Ureter (tissue), 1 donor: ENCODE measurements at regions not wholly inside any gene's neighbourhood (a gene's known extent, or its start where the extent isn't known, plus 50 kb on each side); places are given as distances from the start of the nearest gene placed in this dataset.

Source experiments
- DNase-seq: peaks from one replicate; pipeline ENCODE4 v3.0.0-alpha.2; 2020; ENCODE audit warnings: low spot score
- donor health status: DM: yes; HTN: yes; CAD: no.

DNA sequence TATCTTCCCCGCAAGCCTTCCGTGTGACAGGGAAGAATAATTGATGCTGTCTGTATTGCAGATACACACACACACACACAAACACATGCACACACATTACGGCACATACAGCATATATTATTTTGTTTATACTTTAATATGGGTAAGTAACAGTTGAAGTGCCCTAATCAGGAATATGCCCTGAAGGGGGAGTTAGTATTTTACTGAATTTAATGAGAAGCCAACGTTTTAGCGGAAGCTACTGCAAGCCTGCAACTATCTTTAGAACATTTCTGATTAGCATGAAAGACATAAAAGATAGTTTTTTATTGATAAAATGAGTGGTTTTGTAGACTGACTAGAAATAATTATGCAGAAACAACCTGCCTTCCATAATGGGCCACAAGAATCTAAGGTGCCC lies 296.6 kb upstream of the SLCO3A1 start:
- no peak for DNase-seq

DNA sequence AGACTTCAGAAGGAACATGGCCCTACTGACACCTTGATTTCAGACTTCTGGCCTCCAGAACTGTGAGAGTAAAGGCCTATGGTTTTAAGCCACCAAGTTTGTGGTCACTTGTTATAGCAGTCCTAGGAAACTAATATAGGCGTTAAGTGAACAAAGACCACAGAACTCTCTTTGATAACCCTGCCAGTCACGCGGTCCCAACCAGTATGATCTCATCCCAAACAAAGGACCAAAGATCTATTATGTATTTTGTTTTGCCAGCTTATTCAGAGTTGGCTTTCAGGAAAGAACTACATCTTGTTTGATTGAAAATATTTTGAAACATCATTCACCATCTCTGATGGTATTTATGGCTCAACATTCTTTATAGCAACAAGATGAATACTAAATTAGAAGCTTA lies 294.4 kb upstream of the SLCO3A1 start:
- no peak for DNase-seq

DNA sequence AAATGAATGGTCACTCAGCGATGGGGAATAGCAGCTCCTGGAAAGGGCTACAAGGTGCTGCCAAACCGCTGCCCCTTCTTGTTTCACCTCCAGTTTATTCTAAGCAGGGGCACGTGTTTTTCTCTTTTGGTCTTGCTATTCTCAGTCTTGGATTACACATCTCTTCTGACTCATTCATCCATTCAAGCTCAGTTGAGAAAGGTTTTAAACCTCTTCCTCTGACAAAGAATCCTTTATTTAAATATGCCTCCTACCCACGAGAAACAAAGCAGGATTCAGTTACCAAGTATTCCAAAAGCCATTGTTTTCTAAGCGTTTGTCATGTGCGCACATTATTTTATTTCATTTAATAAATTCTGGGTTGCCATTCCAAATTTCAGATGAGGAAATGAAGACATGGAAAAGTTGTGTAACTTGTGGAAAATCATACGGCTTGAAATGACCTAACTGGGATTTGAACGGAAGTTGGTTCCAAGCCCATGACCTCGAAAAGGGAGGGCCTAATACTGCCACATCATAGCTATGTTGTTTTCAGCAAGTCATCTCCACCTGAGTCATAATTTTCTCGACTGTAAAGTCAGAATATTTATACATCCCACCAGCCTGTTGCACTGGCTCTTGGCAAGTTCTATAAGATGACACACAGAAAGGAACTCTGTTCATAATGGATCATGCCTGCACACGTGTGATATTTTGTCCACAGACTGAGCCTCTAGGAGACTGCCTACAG lies 292.0 kb upstream of the SLCO3A1 start:
- no peak for DNase-seq

DNA sequence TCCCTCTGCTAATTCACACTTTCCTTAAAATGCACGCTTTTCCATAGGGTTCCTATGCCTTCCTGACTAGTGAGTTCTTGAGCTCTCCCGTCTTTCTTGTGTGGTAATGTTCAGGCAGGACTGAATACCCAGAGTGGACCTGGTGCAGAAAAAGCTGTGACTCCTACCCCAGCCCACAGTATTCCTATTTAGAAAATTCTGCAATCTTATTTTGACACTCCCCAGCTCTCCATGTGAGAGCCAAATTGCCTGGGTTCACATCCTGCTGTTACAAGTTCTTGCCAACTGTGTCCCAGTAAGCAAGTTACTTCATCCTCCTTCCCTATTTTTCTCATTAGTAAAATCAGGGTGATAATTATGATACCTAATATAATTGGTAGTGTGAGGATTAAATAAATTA lies 290.8 kb upstream of the SLCO3A1 start:
- no peak for DNase-seq

DNA sequence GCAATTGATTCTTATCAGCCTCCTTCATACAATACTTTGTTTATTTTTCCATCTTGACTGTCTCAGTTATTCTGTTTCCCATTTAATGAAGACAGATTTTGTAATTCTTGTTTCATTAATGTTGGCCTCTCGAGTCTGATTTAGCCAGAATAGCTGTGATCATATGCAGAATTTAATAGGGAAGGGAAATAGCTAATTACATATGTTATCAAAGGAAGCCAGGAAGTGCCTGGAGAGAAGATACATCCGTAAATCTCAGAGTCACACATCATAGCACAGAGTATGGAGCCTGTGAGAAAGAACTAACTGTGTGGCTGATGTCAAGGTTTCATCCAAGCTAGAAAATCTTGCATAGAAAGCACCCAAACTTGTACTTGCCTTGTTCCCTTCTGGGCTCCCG lies 288.9 kb upstream of the SLCO3A1 start:
- DNase-seq = no peak

DNA sequence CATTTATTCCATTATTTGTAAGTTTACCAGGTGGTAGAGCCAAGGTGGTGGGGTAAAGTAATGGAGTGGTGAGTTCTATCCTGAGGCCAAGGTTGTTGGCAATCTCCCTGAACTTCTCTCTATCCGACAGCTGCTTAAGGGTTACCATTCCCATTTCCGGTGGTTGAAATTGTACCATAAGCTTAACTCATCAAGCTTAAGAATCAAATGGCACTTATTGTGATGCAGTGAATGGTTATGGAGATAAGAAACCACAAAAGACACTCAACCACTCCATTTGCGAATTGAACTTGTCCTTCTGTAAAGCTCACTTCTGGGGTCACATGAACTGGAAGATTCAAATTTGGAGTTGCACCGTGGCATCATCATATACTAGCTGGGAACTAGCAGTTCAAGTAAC lies 287.4 kb upstream of the SLCO3A1 start:
- no peak for DNase-seq

DNA sequence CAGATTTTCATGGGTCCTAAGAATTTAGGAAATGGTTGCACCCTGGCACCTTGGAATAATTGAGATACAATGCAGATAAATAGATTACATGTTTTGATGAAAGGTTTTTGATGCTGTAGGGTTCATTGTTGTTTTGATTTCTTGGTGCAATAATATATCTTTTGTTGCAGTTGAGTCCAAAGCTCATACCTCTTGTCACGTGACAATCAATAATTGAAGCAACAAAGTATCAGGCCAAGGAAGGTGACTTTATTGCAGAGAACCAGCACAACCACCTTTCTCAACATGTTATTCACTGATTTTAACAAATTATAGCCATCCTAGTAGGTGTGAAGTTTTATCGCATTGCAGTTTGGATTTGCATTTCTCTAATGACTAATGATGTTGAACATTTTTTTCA lies 285.5 kb upstream of the SLCO3A1 start:
- DNase-seq = no peak

DNA sequence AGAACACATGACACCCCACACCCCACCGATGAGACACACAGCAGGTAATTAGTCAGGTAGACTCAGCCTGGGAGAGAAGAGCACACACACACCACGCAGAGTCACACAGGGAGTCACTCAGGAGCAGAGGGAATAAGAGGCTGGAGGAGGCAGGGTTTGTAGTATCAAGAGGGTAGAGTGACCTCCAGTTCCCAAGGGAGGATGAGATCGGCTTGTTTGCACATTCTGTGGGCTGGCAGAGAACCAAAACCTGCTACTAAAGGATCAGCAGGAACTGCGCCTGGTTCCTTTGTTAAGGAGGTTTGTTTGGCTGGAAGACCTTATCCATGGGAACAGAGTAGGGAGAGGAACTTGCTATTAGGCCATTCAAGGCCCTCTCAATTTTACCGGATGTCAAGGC lies 281.4 kb upstream of the SLCO3A1 start:
- no peak for DNase-seq

DNA sequence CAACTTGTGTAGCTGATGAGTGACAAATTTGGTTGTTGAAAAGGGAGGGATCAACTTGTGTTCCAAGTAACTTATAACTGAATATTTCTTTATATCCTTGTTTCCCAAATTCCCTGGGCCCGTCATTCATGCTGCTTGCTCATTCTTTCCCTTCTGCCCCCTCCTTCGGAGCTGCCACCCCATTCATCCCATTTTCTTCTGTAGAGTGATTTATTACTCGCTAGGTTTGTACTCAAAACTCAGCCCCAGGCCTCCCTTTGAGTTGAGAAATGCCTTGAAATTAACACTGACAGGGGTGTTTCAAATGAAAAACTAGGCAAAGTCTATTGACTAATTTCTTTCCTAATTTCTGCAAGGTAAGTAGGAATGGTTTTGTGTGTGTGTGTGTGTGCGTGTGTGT lies 277.4 kb upstream of the SLCO3A1 start:
- DNase-seq = no peak

DNA sequence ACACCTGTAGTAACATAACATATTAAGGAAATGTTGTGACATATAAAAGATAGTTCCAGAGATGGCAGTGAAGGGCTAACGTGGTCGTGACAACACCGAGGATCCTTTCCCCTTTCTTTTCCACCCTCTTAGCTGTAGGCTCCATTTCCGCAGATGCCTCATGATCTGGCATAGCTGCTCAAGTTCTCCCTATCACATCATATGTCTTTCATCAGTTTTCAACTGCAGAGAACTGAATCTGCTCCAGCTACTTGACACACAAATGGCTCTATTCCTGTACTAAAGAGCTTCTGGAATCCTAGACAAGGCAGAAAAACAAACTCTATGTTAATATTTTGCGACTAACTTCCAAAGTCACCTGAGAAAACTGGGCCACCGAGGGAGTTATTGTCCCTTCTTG lies 275.0 kb upstream of the SLCO3A1 start:
- DNase-seq = no peak

DNA sequence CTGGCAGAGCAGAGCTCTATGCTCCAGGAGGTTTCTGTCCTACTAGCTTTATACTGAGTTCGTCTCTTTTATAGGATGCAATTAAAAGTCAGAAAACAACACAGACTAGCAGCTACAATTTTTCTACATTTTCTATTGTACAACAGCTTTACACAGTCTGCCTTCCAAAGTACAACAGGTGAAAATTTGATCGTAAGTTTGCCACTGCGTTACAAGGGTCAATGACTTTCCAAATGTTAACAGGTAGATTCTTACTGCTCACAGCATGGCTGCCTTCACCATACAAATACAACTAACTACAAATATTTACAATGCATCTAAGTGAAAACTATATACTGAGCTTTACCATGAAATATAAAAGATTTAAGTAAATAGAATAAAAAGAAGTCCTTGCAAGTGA lies 268.6 kb upstream of the SLCO3A1 start:
- DNase-seq = no peak

DNA sequence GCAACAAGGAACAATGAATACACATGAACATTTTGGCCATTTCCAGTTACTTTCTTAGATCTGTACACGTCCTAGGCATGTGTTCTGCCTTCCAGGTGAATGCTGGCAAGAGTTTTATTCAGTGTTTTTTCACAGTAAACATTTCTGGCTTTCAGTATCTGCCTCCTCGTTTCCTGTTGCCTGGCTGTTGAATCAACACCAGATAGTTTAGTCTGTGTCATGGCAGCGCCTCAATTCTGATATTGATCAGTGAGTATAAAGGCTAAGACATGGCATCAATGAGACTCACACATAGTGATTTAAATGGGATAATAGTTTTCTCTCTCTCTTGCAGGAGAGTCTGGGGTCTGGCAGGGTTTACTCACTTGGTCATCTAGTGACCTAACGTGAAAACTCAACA lies 266.9 kb upstream of the SLCO3A1 start:
- DNase-seq = no peak

DNA sequence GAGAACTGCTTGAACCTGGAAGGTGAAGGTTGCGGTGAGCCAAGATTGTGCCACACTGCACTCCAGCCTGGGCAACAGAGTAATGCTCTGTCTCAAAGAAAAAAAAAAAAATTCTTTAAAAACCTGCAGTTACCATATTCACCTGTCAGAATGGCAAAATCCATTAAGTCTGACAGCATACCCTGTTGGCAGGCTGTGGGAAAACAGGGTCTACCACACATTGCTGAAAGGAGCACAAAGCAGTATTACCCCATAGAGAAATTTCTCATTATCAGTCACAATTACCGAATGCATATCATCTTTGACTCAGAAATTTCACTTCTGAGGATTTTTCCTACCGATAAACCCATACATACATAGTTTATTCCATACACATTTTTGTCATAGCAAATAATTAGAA lies 264.1 kb upstream of the SLCO3A1 start:
- no peak for DNase-seq

DNA sequence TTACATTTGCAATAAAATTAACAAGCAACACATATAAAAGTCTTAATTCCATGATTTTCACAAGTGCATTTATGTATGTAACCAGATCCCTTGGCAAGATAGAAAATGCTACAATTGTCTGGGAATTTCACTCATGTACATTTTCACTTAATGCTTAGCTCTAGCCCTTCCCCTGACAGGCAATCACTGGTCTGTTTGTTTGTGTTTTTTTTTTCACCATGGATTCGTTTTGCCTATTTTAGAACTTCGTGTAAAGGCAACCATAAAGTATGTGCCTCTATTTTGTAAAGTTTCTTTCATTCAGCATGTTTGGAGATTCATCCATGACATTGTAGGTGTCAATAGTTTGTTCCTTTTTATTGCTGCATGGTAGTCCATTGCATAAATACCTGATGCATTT lies 260.9 kb upstream of the SLCO3A1 start:
- no peak for DNase-seq

DNA sequence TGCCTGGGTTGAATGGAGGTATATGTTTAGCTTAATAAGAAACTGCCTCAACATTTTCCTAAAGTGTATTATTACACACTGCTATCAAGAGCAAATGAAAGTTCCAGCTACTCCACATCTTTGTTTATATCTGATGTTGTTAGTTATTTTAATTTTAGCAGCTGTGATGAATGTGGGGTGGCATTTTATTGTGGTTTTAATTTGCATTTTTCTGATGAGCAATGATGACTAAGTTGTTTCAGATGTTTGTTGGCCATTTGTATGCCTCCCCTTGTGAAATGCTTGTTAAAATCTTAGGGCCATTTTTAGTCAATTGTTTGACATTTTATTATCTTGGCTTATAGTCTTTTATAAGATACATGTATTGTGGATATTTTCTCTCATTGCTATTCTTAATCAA lies 260.4 kb upstream of the SLCO3A1 start:
- no peak for DNase-seq

DNA sequence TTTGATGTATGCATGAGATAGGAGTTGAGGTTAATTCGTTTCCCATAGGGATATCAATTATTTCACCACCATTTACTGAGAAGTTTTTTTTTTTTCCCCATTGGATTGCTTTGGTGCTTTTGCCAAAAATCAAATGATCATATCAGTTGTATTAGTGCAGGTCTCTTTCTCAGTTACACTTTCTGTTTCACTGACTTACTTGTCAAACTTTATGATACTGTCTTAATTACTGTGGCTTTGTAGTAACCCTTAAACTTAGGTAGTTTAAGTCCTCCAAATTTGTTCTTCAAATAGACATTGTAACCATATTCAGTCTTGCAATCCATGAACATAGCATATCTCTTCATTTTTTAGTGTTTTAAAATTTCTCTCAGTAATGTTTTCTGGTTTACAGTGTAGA lies 259.9 kb upstream of the SLCO3A1 start:
- no peak for DNase-seq

DNA sequence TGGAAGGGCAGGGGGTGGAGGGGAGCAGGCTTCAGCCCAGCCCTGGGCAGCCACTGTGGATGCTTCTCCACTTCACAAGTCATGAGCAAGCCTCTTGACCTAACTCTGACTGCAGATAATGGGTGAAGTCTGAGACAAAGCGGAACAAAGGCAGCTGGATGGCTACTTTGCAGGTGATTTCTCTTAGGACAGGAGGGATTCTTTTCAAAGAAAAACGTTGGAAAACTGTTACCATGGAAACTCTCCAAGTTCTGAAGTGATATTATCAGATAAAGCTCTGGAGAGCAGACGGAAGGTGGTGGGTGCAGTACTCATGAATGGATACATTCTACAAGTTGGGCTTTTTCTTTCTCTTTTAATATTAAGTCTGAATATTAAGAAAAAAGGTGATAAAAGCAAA lies 254.2 kb upstream of the SLCO3A1 start:
- no peak for DNase-seq

DNA sequence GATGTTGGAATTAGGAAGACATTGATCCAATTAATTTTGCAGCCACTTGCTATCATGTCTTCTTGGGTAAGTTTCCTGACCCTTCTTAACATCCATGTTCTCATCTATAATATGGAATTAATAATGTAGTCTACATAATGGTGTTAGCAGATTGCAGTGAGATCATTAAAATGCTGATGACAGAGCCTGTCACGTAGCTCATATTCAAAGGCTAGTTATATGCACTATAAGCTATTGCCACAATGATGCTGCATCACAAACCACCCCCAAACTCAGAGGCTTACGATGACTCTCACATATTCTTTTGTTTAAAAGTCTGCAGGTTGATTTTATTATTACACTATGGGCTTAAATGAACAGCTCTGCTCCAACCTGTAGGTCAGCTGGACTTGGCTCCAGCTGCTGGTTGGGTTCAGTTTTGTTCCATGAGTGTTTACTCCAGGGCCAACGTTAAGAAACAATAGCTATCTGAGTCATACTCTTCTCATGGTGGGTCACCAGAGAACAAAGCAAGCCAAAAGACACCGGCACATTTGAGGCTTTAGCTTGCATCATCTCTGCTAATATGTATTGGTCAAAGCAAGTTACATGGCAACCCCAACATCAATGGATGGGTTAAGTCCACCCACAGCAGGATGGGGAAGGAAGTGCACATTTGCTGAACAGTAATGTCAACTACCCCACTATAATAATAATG lies 250.0 kb upstream of the SLCO3A1 start:
- no peak for DNase-seq

DNA sequence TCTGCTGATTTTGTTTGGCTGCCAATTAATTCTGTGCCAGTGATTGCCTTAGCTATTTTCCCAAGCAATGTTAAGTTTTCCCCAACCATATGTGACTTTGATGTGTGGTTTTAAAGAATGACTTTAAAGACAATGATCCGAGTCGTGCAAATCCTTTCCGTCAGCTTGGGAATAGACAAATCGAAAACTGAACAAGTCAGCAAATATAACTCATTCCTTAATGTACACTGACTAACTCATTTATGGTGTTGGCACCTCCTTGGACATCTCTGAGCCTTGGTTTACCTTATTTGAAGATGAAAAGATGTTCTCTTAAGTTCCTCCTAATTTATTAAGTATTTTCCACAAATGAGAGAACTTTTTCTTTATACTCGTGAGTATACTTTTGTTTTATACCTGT lies 249.4 kb upstream of the SLCO3A1 start:
- DNase-seq = no peak

DNA sequence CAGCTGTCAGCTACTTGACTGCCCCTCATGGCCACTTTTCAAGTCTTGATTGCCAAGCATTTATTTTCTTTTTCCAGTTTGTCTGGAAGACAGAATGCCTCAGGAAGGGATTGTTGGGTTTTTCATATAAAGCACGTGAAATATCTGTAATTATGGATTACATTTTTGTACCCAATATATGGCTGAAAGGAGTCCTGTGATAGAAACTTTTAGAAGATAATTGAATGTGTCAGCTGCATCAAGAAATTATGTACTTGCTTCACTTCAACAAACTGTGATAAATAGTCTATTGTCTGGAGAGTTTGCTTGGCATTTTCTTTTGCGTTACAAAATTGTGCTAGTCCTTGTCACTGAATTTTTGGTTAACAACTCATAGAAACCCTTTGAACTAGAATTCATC lies 247.9 kb upstream of the SLCO3A1 start:
- no peak for DNase-seq

DNA sequence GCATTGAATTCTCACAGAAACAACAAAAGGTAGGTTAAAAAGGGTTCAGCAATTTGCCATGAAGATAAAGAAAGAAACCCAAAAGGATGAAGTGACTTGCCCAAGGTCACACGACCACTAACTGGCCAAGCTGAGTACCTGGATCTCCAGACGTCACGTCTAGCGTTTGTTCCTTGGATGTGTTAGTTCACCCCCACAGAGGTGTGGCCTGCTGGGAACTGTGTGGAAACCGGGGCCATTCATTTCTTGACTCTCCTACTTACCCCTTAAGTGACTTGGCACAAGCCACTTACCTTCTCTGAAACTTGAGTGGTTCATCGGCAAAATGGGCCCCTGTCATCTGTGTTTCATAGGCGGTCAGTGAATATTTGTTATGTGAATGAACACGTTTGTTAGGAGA lies 244.3 kb upstream of the SLCO3A1 start:
- DNase-seq = no peak

DNA sequence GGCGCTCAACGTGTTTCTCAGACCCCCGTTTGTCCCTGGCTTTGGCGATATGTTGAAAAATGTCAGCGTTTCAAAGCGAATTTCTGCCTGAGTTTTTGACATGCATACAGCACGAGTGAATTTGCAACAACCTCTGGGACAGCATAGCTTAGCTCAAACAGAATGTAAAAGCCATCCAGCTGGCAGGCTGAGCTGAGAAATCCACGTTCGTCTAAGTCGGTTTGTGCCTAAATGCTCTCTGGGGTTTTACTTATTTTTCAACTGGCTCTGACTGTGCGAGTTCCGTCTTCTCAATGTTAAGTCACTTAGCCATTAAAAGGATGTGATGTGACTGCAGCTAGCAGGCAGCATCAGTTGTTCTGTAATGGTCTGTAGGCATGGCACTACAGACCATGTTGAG lies 243.5 kb upstream of the SLCO3A1 start:
- DNase-seq = no peak

DNA sequence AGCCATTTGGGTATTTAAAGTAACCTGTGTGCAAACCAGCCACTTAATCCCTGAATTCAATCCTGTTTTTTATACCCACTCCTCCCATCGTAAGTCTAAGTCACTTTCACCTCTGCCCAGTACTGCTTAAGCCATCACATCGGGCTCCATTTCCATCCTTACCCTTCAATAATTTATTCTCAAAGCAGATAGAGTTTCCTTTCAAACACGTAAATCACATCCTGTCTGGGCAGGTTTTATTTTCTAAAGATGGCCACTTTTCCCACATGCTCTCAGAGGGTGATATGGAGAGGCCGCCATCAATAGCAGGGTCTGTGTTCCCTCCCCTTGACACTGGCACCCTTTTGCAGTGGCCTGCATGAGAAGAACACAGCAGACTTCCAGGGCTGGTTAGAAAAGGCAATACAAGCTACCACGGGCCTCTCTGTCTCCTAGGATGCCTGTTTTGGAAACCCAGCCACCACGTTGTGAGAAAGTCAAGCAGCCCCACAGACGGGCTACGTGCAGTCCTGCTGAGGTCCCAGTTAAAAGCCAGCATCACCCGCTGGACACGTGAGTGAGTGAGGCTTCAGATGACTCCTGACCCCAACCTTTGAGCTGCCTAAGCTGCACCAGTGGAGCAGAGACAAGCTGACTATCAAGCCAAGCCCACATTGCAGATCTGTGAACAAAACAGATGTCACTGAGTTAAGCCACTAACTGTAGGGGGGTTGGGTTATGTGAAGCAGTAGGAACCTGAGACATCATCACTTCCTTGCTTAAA lies 241.8 kb upstream of the SLCO3A1 start:
- DNase-seq = no peak
